Naive thymus-derived CD8-positive, alpha-beta T cell (primary cell): ENCODE measurements at regions not wholly inside any gene's neighbourhood (a gene's known extent, or its start where the extent isn't known, plus 50 kb on each side); places are given as distances from the start of the nearest gene placed in this dataset.

ENCODE experiments used
- ATAC-seq, 2 donors: fragments of 150-1000 bp; cut with Tn5 transposase in 1 of 2; sonication (Bioruptor Pico), chemical (Tn5 transposase) in 1 of 2; 1 replicate in 1 of 2; 2 replicates in 1 of 2; pipeline ENCODE4 v1.10.0; 2021; ENCODE audit warnings: mild to moderate bottlenecking in 2 of 2, moderate library complexity in 2 of 2
- POLR2A ChIA-PET: fragments of 350-600 bp; sonication (Branson Sonifier 250); formaldehyde crosslinking; loops from one replicate; lab custom pipeline; 2021; ENCODE audit warnings: antibody characterized with exemption; lab: Charles Lee
- DNase-seq, 10 donors: peaks; one replicate each; pipeline versions ENCODE4 v3.0.0 to v3.0.0-alpha.2; 2020 to 2022
- H3K27ac Mint-ChIP-seq, 10 donors: one replicate each; pipeline ENCODE4 v1.8.0; 2020 to 2022; ENCODE audit warnings: mild to moderate bottlenecking in 10 of 10, mixed read lengths in 10 of 10, moderate library complexity in 4 of 10, inconsistent platforms in 1 of 10
- H3K27me3 Mint-ChIP-seq, 5 donors: one replicate each; pipeline ENCODE4 v1.8.0; 2021 to 2022; ENCODE audit warnings: mixed read lengths in 5 of 5
- H3K36me3 Mint-ChIP-seq, 3 donors: one replicate each; pipeline ENCODE4 v1.8.0; 2020 to 2022; ENCODE audit warnings: mixed read lengths in 3 of 3, mild to moderate bottlenecking in 2 of 3, inconsistent platforms in 1 of 3
- H3K4me1 Mint-ChIP-seq, 4 donors: one replicate each; pipeline ENCODE4 v1.8.0; 2021 to 2022; ENCODE audit warnings: mixed read lengths in 4 of 4
- H3K4me3 Mint-ChIP-seq, 10 donors: one replicate each; pipeline ENCODE4 v1.8.0; 2020 to 2022; ENCODE audit warnings: mild to moderate bottlenecking in 10 of 10, mixed read lengths in 10 of 10, moderate library complexity in 6 of 10, inconsistent platforms in 1 of 10
- H3K9me3 Mint-ChIP-seq, 9 donors: one replicate each; pipeline ENCODE4 v1.8.0; 2020 to 2022; ENCODE audit warnings: mixed read lengths in 9 of 9, mild to moderate bottlenecking in 3 of 9, inconsistent platforms in 1 of 9, moderate library complexity in 1 of 9

- Mint-ChIP-seq H3K4me1 (peaks cover 0 to 11% (median 0%) of the 10 kb centered on the region in 4 donors), H3K27ac (no peak overlapping the region), H3K9me3 (no peaks in the 10 kb centered on the region), H3K36me3 (no peaks in the 10 kb centered on the region), H3K27me3 (peaks cover 0 to 2% (median 0%) of the 10 kb centered on the region in 5 donors), H3K4me3 (no peak overlapping the region)
- POLR2A ChIA-PET = no interaction called here
- ATAC-seq (no peak), DNase-seq (no peak)
These were observed 129.3 kb downstream of the KCNRG start for GRCh38 chr13:50144246-50145160.

GRCh38 chr13:50149214-50149613, 134.0 kb downstream of the KCNRG start:
- no peaks in the 10 kb centered on the region for H3K9me3 Mint-ChIP-seq
- H3K36me3 Mint-ChIP-seq = no peaks in the 10 kb centered on the region
- ATAC-seq (no peak), DNase-seq (no peak)
- POLR2A ChIA-PET = no interaction called here
- H3K27ac Mint-ChIP-seq = no peak overlapping the region
- H3K4me1 Mint-ChIP-seq = peaks cover 0 to 27% (median 13%) of the 10 kb centered on the region in 4 donors
- peaks cover 0 to 2% (median 0%) of the 10 kb centered on the region in 5 donors for H3K27me3 Mint-ChIP-seq
- no peak overlapping the region for H3K4me3 Mint-ChIP-seq

- H3K4me1 Mint-ChIP-seq = peaks cover 0 to 20% (median 13%) of the 10 kb centered on the region in 4 donors
These were observed 134.7 kb downstream of the KCNRG start for GRCh38 chr13:50149932-50150331.

GRCh38 chr13:50152224-50152623, 137.0 kb downstream of the KCNRG start:
- DNase-seq = no peak
- ATAC-seq = no peak
- Mint-ChIP-seq H3K9me3 (no peaks in the 10 kb centered on the region), H3K36me3 (no peaks in the 10 kb centered on the region), H3K27me3 (peaks cover 0 to 3% (median 2%) of the 10 kb centered on the region in 5 donors), H3K4me3 (peak overlapping the region; percentile 6 to 69 (median 26)), H3K27ac (peak overlapping the region in 2 of 10 donors; percentile 17 to 72), H3K4me1 (peaks cover 0 to 20% (median 13%) of the 10 kb centered on the region in 4 donors)
- POLR2A ChIA-PET = no interaction called here

More at GRCh38 chr13:50149932-50150331, 134.7 kb downstream of the KCNRG start:
- no peak overlapping the region for H3K27ac Mint-ChIP-seq
- H3K4me3 Mint-ChIP-seq = no peak overlapping the region
- ATAC-seq = no peak
- no peaks in the 10 kb centered on the region for H3K36me3 Mint-ChIP-seq
- H3K9me3 Mint-ChIP-seq = no peaks in the 10 kb centered on the region
- no peak for DNase-seq
- POLR2A ChIA-PET = no interaction called here
- peaks cover 0 to 2% (median 0%) of the 10 kb centered on the region in 5 donors for H3K27me3 Mint-ChIP-seq

GRCh38 chr13:50152655-50153309, 137.5 kb downstream of the KCNRG start:
- H3K27me3 Mint-ChIP-seq = peaks cover 0 to 3% (median 2%) of the 10 kb centered on the region in 5 donors
- DNase-seq (no peak), ATAC-seq (no peak)
- H3K4me3 Mint-ChIP-seq = peak overlapping the region in 8 of 10 donors; percentile 6 to 69 (median 26)
- POLR2A ChIA-PET = no interaction called here
- H3K9me3 Mint-ChIP-seq = no peaks in the 10 kb centered on the region
- no peaks in the 10 kb centered on the region for H3K36me3 Mint-ChIP-seq
- peaks cover 0 to 20% (median 13%) of the 10 kb centered on the region in 4 donors for H3K4me1 Mint-ChIP-seq
- H3K27ac Mint-ChIP-seq = peak overlapping the region in 1 of 10 donors; percentile 17

GRCh38 chr13:50153401-50153800, 138.2 kb downstream of the KCNRG start:
- Mint-ChIP-seq H3K9me3 (no peaks in the 10 kb centered on the region), H3K4me3 (peak overlapping the region in 1 of 10 donors; percentile 44), H3K4me1 (peaks cover 0 to 21% (median 13%) of the 10 kb centered on the region in 4 donors), H3K27ac (no peak overlapping the region), H3K36me3 (no peaks in the 10 kb centered on the region), H3K27me3 (peaks cover 0 to 3% (median 2%) of the 10 kb centered on the region in 5 donors)
- DNase-seq (no peak), ATAC-seq (no peak)
- POLR2A ChIA-PET = no interaction called here

- Mint-ChIP-seq H3K36me3 (no peaks in the 10 kb centered on the region), H3K9me3 (no peaks in the 10 kb centered on the region), H3K27me3 (peaks cover 0 to 3% (median 2%) of the 10 kb centered on the region in 5 donors), H3K4me3 (no peak overlapping the region), H3K27ac (no peak overlapping the region), H3K4me1 (peaks cover 0 to 23% (median 13%) of the 10 kb centered on the region in 4 donors)
- ATAC-seq (no peak), DNase-seq (no peak)
- POLR2A ChIA-PET = no interaction called here
These were observed 138.6 kb downstream of the KCNRG start for GRCh38 chr13:50153876-50154275.

- Mint-ChIP-seq H3K36me3 (no peaks in the 10 kb centered on the region), H3K9me3 (no peaks in the 10 kb centered on the region), H3K27me3 (peaks cover 0 to 3% (median 2%) of the 10 kb centered on the region in 5 donors), H3K4me3 (no peak overlapping the region), H3K27ac (no peak overlapping the region), H3K4me1 (peaks cover 0 to 25% (median 13%) of the 10 kb centered on the region in 4 donors)
- POLR2A ChIA-PET = no interaction called here
- no peak for DNase-seq
- no peak for ATAC-seq
These were observed 139.5 kb downstream of the KCNRG start for GRCh38 chr13:50154697-50155096.

- Mint-ChIP-seq H3K27me3 (peaks cover 0 to 12% (median 2%) of the 10 kb centered on the region in 5 donors), H3K27ac (no peak overlapping the region), H3K4me1 (peaks cover 0 to 25% (median 13%) of the 10 kb centered on the region in 4 donors), H3K36me3 (no peaks in the 10 kb centered on the region), H3K4me3 (no peak overlapping the region), H3K9me3 (no peaks in the 10 kb centered on the region)
- DNase-seq (no peak), ATAC-seq (no peak)
- POLR2A ChIA-PET = no interaction called here
These were observed 140.9 kb downstream of the KCNRG start for GRCh38 chr13:50156140-50156539.

- Mint-ChIP-seq H3K27ac (no peak overlapping the region), H3K4me1 (peaks cover 0 to 22% (median 12%) of the 10 kb centered on the region in 4 donors), H3K4me3 (no peak overlapping the region), H3K9me3 (no peaks in the 10 kb centered on the region), H3K36me3 (no peaks in the 10 kb centered on the region), H3K27me3 (peaks cover 0 to 13% (median 2%) of the 10 kb centered on the region in 5 donors)
- DNase-seq = no peak
- no peak for ATAC-seq
- POLR2A ChIA-PET = interaction anchor here (0.6 kb wide), 1 partner anchor 178 kb away, joined by 4 read pairs; no protein-coding TSS in a partner anchor
These were observed 141.4 kb downstream of the KCNRG start for GRCh38 chr13:50156561-50157127.

GRCh38 chr13:50158385-50159165, 143.3 kb downstream of the KCNRG start:
- H3K27ac Mint-ChIP-seq = no peak overlapping the region
- no peaks in the 10 kb centered on the region for H3K9me3 Mint-ChIP-seq
- POLR2A ChIA-PET = interaction anchor here (0.5 kb wide), 1 partner anchor 81 kb away, joined by 4 read pairs; no protein-coding TSS in a partner anchor
- H3K27me3 Mint-ChIP-seq = peaks cover 0 to 15% (median 5%) of the 10 kb centered on the region in 5 donors
- no peak for ATAC-seq
- no peak overlapping the region for H3K4me3 Mint-ChIP-seq
- DNase-seq = no peak
- no peaks in the 10 kb centered on the region for H3K36me3 Mint-ChIP-seq
- peaks cover 0 to 5% (median 0%) of the 10 kb centered on the region in 4 donors for H3K4me1 Mint-ChIP-seq

- DNase-seq = no peak
- Mint-ChIP-seq H3K27ac (no peak overlapping the region), H3K36me3 (no peaks in the 10 kb centered on the region), H3K9me3 (no peaks in the 10 kb centered on the region), H3K4me3 (no peak overlapping the region), H3K4me1 (peaks cover 0 to 5% (median 0%) of the 10 kb centered on the region in 4 donors), H3K27me3 (peaks cover 0 to 21% (median 6%) of the 10 kb centered on the region in 5 donors)
- POLR2A ChIA-PET = no interaction called here
- no peak for ATAC-seq
These were observed 144.4 kb downstream of the KCNRG start for GRCh38 chr13:50159607-50160006.
